ENCODE measurements at regions not wholly inside any gene's neighbourhood (a gene's known extent, or its start where the extent isn't known, plus 50 kb on each side); places are given as distances from the start of the nearest gene placed in this dataset.

GRCh38 chr2:11903085-11903606 is 156.7 kb downstream of the LPIN1 start:
- Mint-ChIP-seq H3K4me3 (no peak overlapping the region), H3K27ac (no peak overlapping the region), H3K4me1 (ENCODE audit: low read depth) (no peaks in the 10 kb centered on the region), H3K36me3 (ENCODE audit: insufficient read depth in 2 of 2) (no peaks in the 10 kb centered on the region), H3K9me3 (no peaks in the 10 kb centered on the region), H3K27me3 (ENCODE audit: low read depth) (peaks cover 7% of the 10 kb centered on the region)
- DNase-seq (no peak), ATAC-seq (replicated peaks in 1 of 2) (no peak)

GRCh38 chr2:11904029-11904428 is 157.6 kb downstream of the LPIN1 start:
- no peak for ATAC-seq (replicated peaks in 1 of 2)

DNA sequence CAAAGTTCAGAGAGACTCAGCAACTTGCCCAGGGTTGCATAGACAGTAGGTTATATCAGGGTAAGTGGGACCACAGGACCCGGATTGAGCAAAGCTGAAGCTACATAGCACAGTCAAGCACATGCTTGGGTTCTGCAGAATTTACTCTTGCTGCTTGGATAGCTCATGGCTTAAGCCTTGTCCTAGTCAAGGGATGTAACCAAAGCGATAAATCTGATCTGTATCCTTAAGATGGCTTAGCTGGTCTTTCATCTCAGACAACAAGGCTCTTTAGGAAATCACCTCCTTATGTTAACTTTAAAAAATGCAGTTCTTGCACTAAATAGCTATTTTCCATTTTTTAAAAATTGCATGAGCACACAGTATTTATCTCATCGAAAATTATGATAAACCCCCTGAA is 158.5 kb downstream of the LPIN1 start:
- Mint-ChIP-seq H3K36me3 (ENCODE audit: insufficient read depth in 2 of 2) (no peaks in the 10 kb centered on the region), H3K27me3 (ENCODE audit: low read depth) (peaks cover 7% of the 10 kb centered on the region), H3K4me3 (no peak overlapping the region), H3K4me1 (ENCODE audit: low read depth) (no peaks in the 10 kb centered on the region), H3K9me3 (no peaks in the 10 kb centered on the region), H3K27ac (no peak overlapping the region)
- ATAC-seq (replicated peaks in 1 of 2) (no peak), DNase-seq (no peak)

More at GRCh38 chr2:11904029-11904428, 157.6 kb downstream of the LPIN1 start:
- Mint-ChIP-seq H3K27me3 (ENCODE audit: low read depth) (peaks cover 7% of the 10 kb centered on the region), H3K4me3 (no peak overlapping the region), H3K4me1 (ENCODE audit: low read depth) (no peaks in the 10 kb centered on the region), H3K9me3 (no peaks in the 10 kb centered on the region), H3K27ac (no peak overlapping the region), H3K36me3 (ENCODE audit: insufficient read depth in 2 of 2) (no peaks in the 10 kb centered on the region)
- DNase-seq = no peak

- Mint-ChIP-seq H3K4me1 (ENCODE audit: low read depth) (no peaks in the 10 kb centered on the region), H3K36me3 (ENCODE audit: insufficient read depth in 2 of 2) (no peaks in the 10 kb centered on the region), H3K9me3 (no peaks in the 10 kb centered on the region), H3K27ac (no peak overlapping the region), H3K4me3 (no peak overlapping the region), H3K27me3 (ENCODE audit: low read depth) (peaks cover 7% of the 10 kb centered on the region)
- DNase-seq = no peak
- no peak for ATAC-seq (replicated peaks in 1 of 2)
Measured at GRCh38 chr2:11907190-11907589, 160.8 kb downstream of the LPIN1 start.

GRCh38 chr2:11910971-11911370 is 164.5 kb downstream of the LPIN1 start:
- Mint-ChIP-seq H3K27me3 (ENCODE audit: low read depth) (no peaks in the 10 kb centered on the region), H3K4me1 (ENCODE audit: low read depth) (no peaks in the 10 kb centered on the region), H3K27ac (no peak overlapping the region), H3K9me3 (peaks cover 5 to 7% of the 10 kb centered on the region in 2 donors), H3K4me3 (no peak overlapping the region), H3K36me3 (ENCODE audit: insufficient read depth in 2 of 2) (peaks cover 0 to 1% of the 10 kb centered on the region in 2 donors)
- no peak for ATAC-seq (replicated peaks in 1 of 2)
- no peak for DNase-seq

DNA sequence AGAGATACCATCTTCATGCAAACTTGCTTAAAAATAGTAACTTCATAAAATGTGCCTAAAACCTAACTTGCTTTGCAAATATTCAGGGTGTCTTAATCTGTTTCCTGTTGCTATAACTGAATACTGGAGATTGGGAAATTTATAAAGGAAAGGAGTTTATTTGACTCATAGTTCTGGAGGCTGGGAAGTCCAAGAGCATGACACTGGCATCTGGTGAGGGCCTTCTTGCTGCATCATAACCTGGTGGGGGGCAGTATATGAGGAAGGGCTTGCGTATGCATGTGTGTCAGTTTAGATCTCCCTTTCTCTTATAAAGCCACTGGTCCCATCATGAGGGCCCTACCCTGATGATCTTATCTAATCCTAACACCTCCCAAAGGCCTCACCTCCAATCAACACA is 166.5 kb downstream of the LPIN1 start:
- no peak overlapping the region for H3K27ac Mint-ChIP-seq

DNA sequence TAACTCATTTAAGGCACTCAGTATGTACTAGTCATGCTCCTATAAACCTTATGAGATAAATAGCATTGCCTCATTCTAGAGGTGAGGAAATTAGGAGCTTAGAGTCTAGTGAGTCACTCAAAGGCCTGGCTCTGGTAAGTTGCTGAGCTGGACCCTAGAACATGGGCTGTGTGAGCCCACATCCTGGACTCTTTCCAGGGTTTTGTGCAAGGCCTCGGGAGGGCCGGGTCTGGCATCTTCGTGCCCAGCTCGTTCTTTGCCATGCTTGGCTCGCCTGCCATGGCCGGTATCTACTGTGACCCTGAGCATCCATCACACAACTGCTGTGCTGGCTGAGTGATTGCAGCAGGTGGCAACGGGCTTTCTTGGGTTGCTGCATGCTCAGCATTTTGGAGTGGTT is 168.0 kb downstream of the LPIN1 start:
- H3K4me1 Mint-ChIP-seq (ENCODE audit: low read depth) = no peaks in the 10 kb centered on the region
- no peak overlapping the region for H3K27ac Mint-ChIP-seq
- no peak for ATAC-seq (replicated peaks in 1 of 2)
- H3K36me3 Mint-ChIP-seq (ENCODE audit: insufficient read depth in 2 of 2) = peaks cover 0 to 1% of the 10 kb centered on the region in 2 donors
- H3K4me3 Mint-ChIP-seq = no peak overlapping the region
- no peak for DNase-seq
- H3K9me3 Mint-ChIP-seq = peaks cover 5 to 7% of the 10 kb centered on the region in 2 donors
- H3K27me3 Mint-ChIP-seq (ENCODE audit: low read depth) = no peaks in the 10 kb centered on the region

More for the DNA sequence above, 166.5 kb downstream of the LPIN1 start:
- H3K4me3 Mint-ChIP-seq = no peak overlapping the region
- ATAC-seq (replicated peaks in 1 of 2) = no peak
- H3K9me3 Mint-ChIP-seq = peaks cover 5 to 7% of the 10 kb centered on the region in 2 donors
- H3K4me1 Mint-ChIP-seq (ENCODE audit: low read depth) = no peaks in the 10 kb centered on the region
- DNase-seq = no peak
- H3K27me3 Mint-ChIP-seq (ENCODE audit: low read depth) = no peaks in the 10 kb centered on the region
- peaks cover 0 to 1% of the 10 kb centered on the region in 2 donors for H3K36me3 Mint-ChIP-seq (ENCODE audit: insufficient read depth in 2 of 2)

- Mint-ChIP-seq H3K9me3 (peaks cover 5 to 7% of the 10 kb centered on the region in 2 donors), H3K4me1 (ENCODE audit: low read depth) (no peaks in the 10 kb centered on the region), H3K27ac (no peak overlapping the region), H3K4me3 (no peak overlapping the region), H3K36me3 (ENCODE audit: insufficient read depth in 2 of 2) (peaks cover 0 to 1% of the 10 kb centered on the region in 2 donors), H3K27me3 (ENCODE audit: low read depth) (peaks cover 3% of the 10 kb centered on the region)
- no peak for DNase-seq
- ATAC-seq (replicated peaks in 1 of 2) = no peak
Measured at GRCh38 chr2:11915650-11916049, 169.2 kb downstream of the LPIN1 start.

GRCh38 chr2:11919953-11920352 is 173.5 kb downstream of the LPIN1 start:
- Mint-ChIP-seq H3K27ac (no peak overlapping the region), H3K4me1 (ENCODE audit: low read depth) (no peaks in the 10 kb centered on the region), H3K4me3 (no peak overlapping the region), H3K27me3 (ENCODE audit: low read depth) (peaks cover 18% of the 10 kb centered on the region), H3K9me3 (peaks cover 0 to 1% of the 10 kb centered on the region in 2 donors), H3K36me3 (ENCODE audit: insufficient read depth in 2 of 2) (no peaks in the 10 kb centered on the region)
- DNase-seq = no peak
- no peak for ATAC-seq (replicated peaks in 1 of 2)

DNA sequence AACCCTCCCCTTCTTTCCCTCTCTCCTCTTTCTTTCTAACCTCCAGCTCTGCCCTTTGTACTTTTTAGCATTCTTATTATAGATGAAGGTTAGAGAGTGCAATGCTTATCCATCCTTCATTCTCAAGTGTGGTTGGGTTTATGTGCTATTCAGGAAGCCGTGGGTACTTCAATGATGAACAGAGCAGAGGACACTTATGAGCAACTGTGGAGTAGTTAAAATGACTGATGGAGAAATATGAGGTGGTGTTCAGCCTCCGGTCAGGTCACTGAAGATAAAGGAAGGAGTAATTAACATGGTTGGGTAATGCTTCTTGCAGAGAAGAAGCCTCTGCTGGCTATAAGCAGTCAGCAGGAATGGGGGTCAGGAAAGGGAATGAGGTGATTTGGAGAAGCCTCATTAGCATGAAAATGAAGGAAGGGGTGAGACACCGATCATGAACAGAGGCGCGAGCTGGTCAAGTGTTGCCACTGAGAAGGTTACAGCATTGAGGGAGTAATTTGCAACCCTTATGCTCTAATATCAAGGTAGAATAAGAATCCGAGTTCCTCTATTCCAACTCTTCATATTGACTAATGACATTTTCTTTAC is 174.7 kb downstream of the LPIN1 start:
- H3K9me3 Mint-ChIP-seq = no peaks in the 10 kb centered on the region
- DNase-seq (no peak), ATAC-seq (replicated peaks in 1 of 2) (no peak)

GRCh38 chr2:11922294-11922693 is 175.9 kb downstream of the LPIN1 start:
- ATAC-seq (replicated peaks in 1 of 2) = no peak
- H3K4me3 Mint-ChIP-seq = no peak overlapping the region
- H3K9me3 Mint-ChIP-seq = no peaks in the 10 kb centered on the region

More for the DNA sequence above, 174.7 kb downstream of the LPIN1 start:
- peaks cover 18% of the 10 kb centered on the region for H3K27me3 Mint-ChIP-seq (ENCODE audit: low read depth)
- H3K27ac Mint-ChIP-seq = no peak overlapping the region
- H3K4me1 Mint-ChIP-seq (ENCODE audit: low read depth) = no peaks in the 10 kb centered on the region
- H3K36me3 Mint-ChIP-seq (ENCODE audit: insufficient read depth in 2 of 2) = no peaks in the 10 kb centered on the region
- H3K4me3 Mint-ChIP-seq = no peak overlapping the region

GRCh38 chr2:11923935-11924334 is 177.5 kb downstream of the LPIN1 start:
- DNase-seq = no peak
- Mint-ChIP-seq H3K9me3 (no peaks in the 10 kb centered on the region), H3K27me3 (ENCODE audit: low read depth) (peaks cover 18% of the 10 kb centered on the region), H3K27ac (no peak overlapping the region), H3K4me1 (ENCODE audit: low read depth) (no peaks in the 10 kb centered on the region), H3K36me3 (ENCODE audit: insufficient read depth in 2 of 2) (no peaks in the 10 kb centered on the region), H3K4me3 (no peak overlapping the region)
- ATAC-seq (replicated peaks in 1 of 2) = no peak

More at GRCh38 chr2:11922294-11922693, 175.9 kb downstream of the LPIN1 start:
- no peak overlapping the region for H3K27ac Mint-ChIP-seq
- peaks cover 18% of the 10 kb centered on the region for H3K27me3 Mint-ChIP-seq (ENCODE audit: low read depth)
- H3K4me1 Mint-ChIP-seq (ENCODE audit: low read depth) = no peaks in the 10 kb centered on the region
- DNase-seq = no peak
- H3K36me3 Mint-ChIP-seq (ENCODE audit: insufficient read depth in 2 of 2) = no peaks in the 10 kb centered on the region

DNA sequence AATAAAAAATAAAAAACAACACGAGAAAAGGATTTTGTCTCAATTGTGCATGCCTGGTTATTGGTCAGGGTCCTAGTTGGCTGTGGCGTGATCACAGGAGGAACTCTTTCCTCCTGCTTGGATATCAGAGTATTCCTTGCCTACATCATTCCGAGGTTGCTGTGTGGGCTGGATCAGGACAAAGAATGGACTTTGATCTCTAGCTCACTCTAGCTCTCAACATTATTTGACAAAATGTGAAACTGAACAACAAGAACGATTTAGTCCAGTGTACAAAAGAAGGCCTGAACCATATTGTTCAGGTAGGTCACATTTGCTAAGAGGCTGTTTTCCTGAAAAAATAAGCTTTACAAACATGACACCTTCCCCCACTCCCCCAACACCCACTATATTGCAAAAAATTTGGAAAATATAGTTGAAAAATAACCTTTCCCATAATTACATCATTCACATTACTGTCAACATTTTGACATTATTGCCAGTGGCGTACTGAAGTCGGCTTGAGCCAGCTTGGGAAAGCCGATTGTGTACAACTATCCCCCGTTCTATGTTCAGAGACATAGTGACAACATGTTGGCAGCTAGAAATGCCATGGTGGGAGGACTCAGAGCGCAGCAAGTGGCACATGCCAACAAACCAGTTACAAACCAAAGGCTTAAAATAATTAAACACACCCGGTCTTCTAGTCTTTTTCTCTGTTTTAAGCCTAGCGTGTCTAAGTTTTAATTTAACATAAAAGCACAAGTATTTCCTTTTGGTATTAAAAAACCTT is 179.0 kb downstream of the LPIN1 start:
- Mint-ChIP-seq H3K4me3 (no peak overlapping the region), H3K27me3 (ENCODE audit: low read depth) (peaks cover 17% of the 10 kb centered on the region), H3K27ac (no peak overlapping the region), H3K9me3 (no peaks in the 10 kb centered on the region), H3K36me3 (ENCODE audit: insufficient read depth in 2 of 2) (no peaks in the 10 kb centered on the region), H3K4me1 (ENCODE audit: low read depth) (no peaks in the 10 kb centered on the region)
- DNase-seq = no peak
- no peak for ATAC-seq (replicated peaks in 1 of 2)
